GM12873 (cell line): ENCODE measurements at regions not wholly inside any gene's neighbourhood (a gene's known extent, or its start where the extent isn't known, plus 50 kb on each side); places are given as distances from the start of the nearest gene placed in this dataset.

Source experiments
- CTCF ChIP-seq: IDR thresholded peaks from 2 replicates; pipeline ENCODE4 v1.5.1; 2012; ENCODE audit warnings: low read depth, mild to moderate bottlenecking, moderate library complexity, low read length, control low read depth; ENCODE audit not compliant: insufficient read depth; ENCODE audit errors: missing control alignments

GRCh38 chr6:119678961-119679360, 329.4 kb upstream of the MAN1A1 start:
- no peak for TF ChIP-seq CTCF

- no peak for TF ChIP-seq CTCF
Measured at GRCh38 chr6:119677384-119677783, 327.8 kb upstream of the MAN1A1 start.

GRCh38 chr6:119676961-119677360, 327.4 kb upstream of the MAN1A1 start:
- no peak for TF ChIP-seq CTCF

- TF ChIP-seq CTCF = no peak
Measured at GRCh38 chr6:119676230-119676629, 326.7 kb upstream of the MAN1A1 start.

- no peak for TF ChIP-seq CTCF
Measured at GRCh38 chr6:119673741-119674140, 324.2 kb upstream of the MAN1A1 start.

- TF ChIP-seq CTCF = no peak
Measured at GRCh38 chr6:119672725-119673124, 323.2 kb upstream of the MAN1A1 start.

- TF ChIP-seq CTCF = no peak
Measured at GRCh38 chr6:119671105-119671504, 321.5 kb upstream of the MAN1A1 start.
